ENCODE measurements at regions not wholly inside any gene's neighbourhood (a gene's known extent, or its start where the extent isn't known, plus 50 kb on each side); places are given as distances from the start of the nearest gene placed in this dataset.
"Not testable (repeated sequence)": the region's sequence is repeated elsewhere in the genome, so short reads cannot be mapped to it uniquely, and the experiment has no call there.

GRCh38 chr1:121519042-121519755, 334.4 kb downstream of the SRGAP2C start:
- intact Hi-C loops (cut with micrococcal nuclease): no loop called here
- ChIA-PET CTCF (interaction anchor here (0.8 to 1.7 kb wide), 4 partner anchors 10 to 73 kb away, joined by 3 to 4 read pairs (median 3); no protein-coding TSS in a partner anchor), POLR2A (interaction anchor here (0.6 to 1.9 kb wide), 7 partner anchors 10 to 103 kb away, joined by 3 to 7 read pairs (median 4); no protein-coding TSS in a partner anchor)
- ATAC-seq: peak; percentile 90
- Mint-ChIP-seq H3K27ac (peak overlapping the region; percentile 94), H3K9me3 (peaks cover 7% of the 10 kb centered on the region), H3K4me1 (ENCODE audit: low read depth) (peaks cover 52% of the 10 kb centered on the region), H3K27me3 (no peaks in the 10 kb centered on the region), H3K36me3 (ENCODE audit: low read depth) (peaks cover 13% of the 10 kb centered on the region), H3K4me3 (peak overlapping the region; percentile 95)
- DNase-seq: peak; percentile 94
- TF ChIP-seq, protein P1, sequence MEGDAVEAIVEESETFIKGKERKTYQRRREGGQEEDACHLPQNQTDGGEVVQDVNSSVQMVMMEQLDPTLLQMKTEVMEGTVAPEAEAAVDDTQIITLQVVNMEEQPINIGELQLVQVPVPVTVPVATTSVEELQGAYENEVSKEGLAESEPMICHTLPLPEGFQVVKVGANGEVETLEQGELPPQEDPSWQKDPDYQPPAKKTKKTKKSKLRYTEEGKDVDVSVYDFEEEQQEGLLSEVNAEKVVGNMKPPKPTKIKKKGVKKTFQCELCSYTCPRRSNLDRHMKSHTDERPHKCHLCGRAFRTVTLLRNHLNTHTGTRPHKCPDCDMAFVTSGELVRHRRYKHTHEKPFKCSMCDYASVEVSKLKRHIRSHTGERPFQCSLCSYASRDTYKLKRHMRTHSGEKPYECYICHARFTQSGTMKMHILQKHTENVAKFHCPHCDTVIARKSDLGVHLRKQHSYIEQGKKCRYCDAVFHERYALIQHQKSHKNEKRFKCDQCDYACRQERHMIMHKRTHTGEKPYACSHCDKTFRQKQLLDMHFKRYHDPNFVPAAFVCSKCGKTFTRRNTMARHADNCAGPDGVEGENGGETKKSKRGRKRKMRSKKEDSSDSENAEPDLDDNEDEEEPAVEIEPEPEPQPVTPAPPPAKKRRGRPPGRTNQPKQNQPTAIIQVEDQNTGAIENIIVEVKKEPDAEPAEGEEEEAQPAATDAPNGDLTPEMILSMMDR (IDR thresholded peaks at IDR 0.05): no peak

DNA sequence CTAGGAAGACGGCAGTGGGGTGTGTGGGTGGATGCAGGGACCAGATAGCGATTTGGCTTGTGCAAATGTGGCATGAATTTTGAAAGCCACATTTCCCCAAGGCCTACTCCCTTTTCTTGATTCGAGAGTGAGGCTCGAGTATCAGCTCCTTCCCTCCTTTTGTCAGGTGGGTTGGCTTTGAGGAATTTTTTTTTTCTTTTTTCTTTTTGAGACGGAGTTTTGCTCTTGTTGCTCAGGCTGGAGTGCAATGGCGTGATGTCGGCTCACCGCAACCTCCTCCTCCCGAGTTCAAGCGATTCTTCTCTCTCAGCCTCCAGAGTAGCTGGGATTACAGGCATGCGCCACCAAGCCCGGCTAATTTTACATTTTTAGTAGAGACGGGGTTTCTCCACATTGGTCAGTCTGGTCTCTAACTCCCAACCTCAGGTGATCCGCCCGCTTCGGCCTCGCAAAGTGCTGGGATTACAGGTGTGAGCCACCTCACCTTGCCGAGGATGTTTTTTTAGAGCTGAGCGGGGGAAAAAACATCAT, 335.0 kb downstream of the SRGAP2C start:
- ATAC-seq; intact Hi-C loops (cut with micrococcal nuclease); H3K27me3 Mint-ChIP-seq; H3K9me3 Mint-ChIP-seq: not testable (repeated sequence)
- peak overlapping the region; percentile 94 for H3K27ac Mint-ChIP-seq
- DNase-seq: peak; percentile 27
- CTCF ChIA-PET: interaction anchor here (0.8 to 1.3 kb wide), 3 partner anchors 9 to 61 kb away, joined by 3 read pairs; no protein-coding TSS in a partner anchor
- POLR2A ChIA-PET: interaction anchor here (0.6 to 1.9 kb wide), 6 partner anchors 9 to 104 kb away, joined by 3 to 7 read pairs (median 4); no protein-coding TSS in a partner anchor
- H3K4me1 Mint-ChIP-seq (ENCODE audit: low read depth): peaks cover 50% of the 10 kb centered on the region
- peak overlapping the region; percentile 95 for H3K4me3 Mint-ChIP-seq
- H3K36me3 Mint-ChIP-seq (ENCODE audit: low read depth): peaks cover 13% of the 10 kb centered on the region

DNA sequence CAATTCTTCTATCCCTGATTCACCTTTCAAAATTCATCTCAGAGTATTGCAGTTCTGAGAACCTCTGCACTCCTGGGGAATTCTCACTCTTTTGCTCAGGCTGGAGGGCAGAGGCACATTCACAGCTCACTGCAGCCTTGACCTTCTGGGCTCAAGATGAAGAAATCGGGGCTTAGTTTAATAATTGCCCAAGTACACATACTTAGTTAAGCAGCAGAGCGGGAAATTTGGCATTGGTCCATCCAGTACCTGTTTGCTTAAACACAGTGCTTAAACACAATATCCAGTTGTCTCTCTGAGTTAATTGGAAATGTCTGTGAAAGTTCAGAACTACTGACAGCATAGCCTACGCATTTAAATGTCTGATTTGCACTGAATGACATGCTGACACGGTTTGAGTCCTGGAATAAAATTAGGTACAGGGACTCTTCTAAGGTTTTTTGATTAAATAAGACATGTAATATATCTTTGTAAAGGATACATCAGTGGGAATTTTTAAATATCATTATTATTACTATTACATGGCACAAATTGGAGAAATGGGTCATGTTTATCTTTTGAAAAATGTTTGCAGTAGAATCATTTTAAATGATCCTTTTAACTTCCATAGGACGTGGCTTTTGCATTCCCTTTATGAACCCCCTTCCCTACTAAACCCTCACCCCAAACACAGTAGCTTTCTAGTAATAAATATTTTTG, 337.4 kb downstream of the SRGAP2C start:
- no peak for ATAC-seq
- Mint-ChIP-seq H3K27ac (no peak overlapping the region), H3K4me1 (ENCODE audit: low read depth) (peaks cover 33% of the 10 kb centered on the region)

GRCh38 chr1:121523112-121523511, 338.3 kb downstream of the SRGAP2C start:
- intact Hi-C loops (cut with micrococcal nuclease); H3K27me3 Mint-ChIP-seq; H3K4me3 Mint-ChIP-seq; CTCF ChIA-PET; ATAC-seq; DNase-seq; H3K9me3 Mint-ChIP-seq; H3K27ac Mint-ChIP-seq; H3K36me3 Mint-ChIP-seq (ENCODE audit: low read depth); POLR2A ChIA-PET: not testable (repeated sequence)
- peaks cover 24% of the 10 kb centered on the region for H3K4me1 Mint-ChIP-seq (ENCODE audit: low read depth)

More for the DNA sequence above, 337.4 kb downstream of the SRGAP2C start:
- POLR2A ChIA-PET: no interaction called here
- Mint-ChIP-seq H3K36me3 (ENCODE audit: low read depth) (peaks cover 3% of the 10 kb centered on the region), H3K4me3 (no peak overlapping the region), H3K9me3 (no peaks in the 10 kb centered on the region), H3K27me3 (no peaks in the 10 kb centered on the region)
- TF ChIP-seq, protein P1 (IDR thresholded peaks at IDR 0.05): no peak
- DNase-seq: no peak
- CTCF ChIA-PET: interaction anchor here (0.6 kb wide), 1 partner anchor 25 kb away, joined by 3 read pairs; no protein-coding TSS in a partner anchor
- intact Hi-C loops (cut with micrococcal nuclease): no loop called here

GRCh38 chr1:121525355-121525754, 340.6 kb downstream of the SRGAP2C start:
- TF ChIP-seq, protein P1 (IDR thresholded peaks at IDR 0.05): no peak
- DNase-seq: no peak
- no peaks in the 10 kb centered on the region for H3K9me3 Mint-ChIP-seq
- POLR2A ChIA-PET: no interaction called here
- H3K4me1 Mint-ChIP-seq (ENCODE audit: low read depth): peaks cover 29% of the 10 kb centered on the region
- intact Hi-C loops (cut with micrococcal nuclease): no loop called here
- H3K36me3 Mint-ChIP-seq (ENCODE audit: low read depth): no peaks in the 10 kb centered on the region
- CTCF ChIA-PET: no interaction called here
- H3K27ac Mint-ChIP-seq: no peak overlapping the region
- no peak for ATAC-seq
- H3K4me3 Mint-ChIP-seq: no peak overlapping the region
- H3K27me3 Mint-ChIP-seq: no peaks in the 10 kb centered on the region

- H3K4me1 Mint-ChIP-seq (ENCODE audit: low read depth): peaks cover 25% of the 10 kb centered on the region
- H3K36me3 Mint-ChIP-seq (ENCODE audit: low read depth); H3K27me3 Mint-ChIP-seq; H3K9me3 Mint-ChIP-seq; intact Hi-C loops (cut with micrococcal nuclease); DNase-seq; H3K27ac Mint-ChIP-seq; ATAC-seq; H3K4me3 Mint-ChIP-seq: not testable (repeated sequence)
- ChIA-PET CTCF (interaction anchor here (1.0 kb wide), 1 partner anchor 10 kb away, joined by 3 read pairs; no protein-coding TSS in a partner anchor), POLR2A (interaction anchor here (1.1 kb wide), 1 partner anchor 10 kb away, joined by 3 read pairs; no protein-coding TSS in a partner anchor)
These were observed 344.2 kb downstream of the SRGAP2C start for GRCh38 chr1:121528958-121529357.

DNA sequence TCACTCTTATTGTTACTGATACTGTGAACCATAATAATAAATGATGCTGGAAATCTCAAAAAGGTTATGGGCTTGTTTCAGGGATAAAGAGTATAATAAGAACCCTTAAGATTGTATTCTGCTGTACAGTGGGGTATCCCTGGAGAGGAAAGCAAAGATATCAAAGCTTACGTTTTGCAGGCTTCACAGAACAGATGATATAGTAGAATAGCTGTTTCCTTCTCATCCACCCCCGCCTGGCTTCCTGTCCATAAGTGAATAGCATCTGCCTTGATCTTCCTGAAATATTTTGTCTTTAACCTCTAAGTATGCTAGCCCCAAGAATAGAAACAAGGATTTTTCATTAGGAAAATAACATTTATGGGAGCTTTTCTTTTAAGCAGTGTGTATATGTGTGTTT, 345.3 kb downstream of the SRGAP2C start:
- H3K9me3 Mint-ChIP-seq; ATAC-seq; H3K27me3 Mint-ChIP-seq; intact Hi-C loops (cut with micrococcal nuclease); POLR2A ChIA-PET; H3K4me3 Mint-ChIP-seq; DNase-seq; H3K27ac Mint-ChIP-seq; H3K36me3 Mint-ChIP-seq (ENCODE audit: low read depth); CTCF ChIA-PET: not testable (repeated sequence)
- H3K4me1 Mint-ChIP-seq (ENCODE audit: low read depth): peaks cover 20% of the 10 kb centered on the region

- DNase-seq; ATAC-seq; H3K27me3 Mint-ChIP-seq; H3K4me3 Mint-ChIP-seq; CTCF ChIA-PET; H3K27ac Mint-ChIP-seq; POLR2A ChIA-PET; intact Hi-C loops (cut with micrococcal nuclease); H3K9me3 Mint-ChIP-seq; H3K36me3 Mint-ChIP-seq (ENCODE audit: low read depth): not testable (repeated sequence)
- peaks cover 20% of the 10 kb centered on the region for H3K4me1 Mint-ChIP-seq (ENCODE audit: low read depth)
These were observed 347.0 kb downstream of the SRGAP2C start for GRCh38 chr1:121531747-121532146.

GRCh38 chr1:121538148-121538547, 353.4 kb downstream of the SRGAP2C start:
- H3K4me1 Mint-ChIP-seq (ENCODE audit: low read depth); H3K36me3 Mint-ChIP-seq (ENCODE audit: low read depth); CTCF ChIA-PET; H3K4me3 Mint-ChIP-seq; H3K9me3 Mint-ChIP-seq; H3K27me3 Mint-ChIP-seq; H3K27ac Mint-ChIP-seq; DNase-seq; intact Hi-C loops (cut with micrococcal nuclease); ATAC-seq; POLR2A ChIA-PET: not testable (repeated sequence)
